ENCODE measurements at regions not wholly inside any gene's neighbourhood (a gene's known extent, or its start where the extent isn't known, plus 50 kb on each side); places are given as distances from the start of the nearest gene placed in this dataset.

GRCh38 chr1:101301446-101302057, 64.7 kb downstream of the S1PR1 start:
- no peak overlapping the region for H2AFZ ChIP-seq (ENCODE audit: low read length)
- DNase-seq (ENCODE audit: insufficient read length, low spot score, missing footprints), result no peak
- no peaks in the 10 kb centered on the region for H3K9me3 ChIP-seq (ENCODE audit: low read depth, low read length)
- H4K20me1 ChIP-seq (ENCODE audit: insufficient read depth, low read length), result no peaks in the 10 kb centered on the region
- H3K4me3 ChIP-seq (ENCODE audit: insufficient read depth, low read length), result no peak overlapping the region
- H3K27me3 ChIP-seq (ENCODE audit: insufficient read depth, low read length), result peaks cover 4% of the 10 kb centered on the region
- no peaks in the 10 kb centered on the region for H3K36me3 ChIP-seq (ENCODE audit: insufficient read depth, low read length)
- TF ChIP-seq CTCF (IDR thresholded peaks at IDR 0.05; ENCODE audit: extremely low read depth, low read depth, low read length), result no peak
- no peaks in the 10 kb centered on the region for H3K79me2 ChIP-seq (ENCODE audit: insufficient read depth, low read length)
- peaks cover 11% of the 10 kb centered on the region for H3K4me1 ChIP-seq (ENCODE audit: insufficient read depth, low read length)
- H3K4me2 ChIP-seq (ENCODE audit: insufficient read depth, low read length), result no peak overlapping the region
- H3K27ac ChIP-seq (ENCODE audit: low read depth, low read length), result no peak overlapping the region

- DNase-seq (ENCODE audit: insufficient read length, low spot score, missing footprints), result peak; percentile 63
- Histone ChIP-seq H3K27me3 (ENCODE audit: insufficient read depth, low read length) (peaks cover 4% of the 10 kb centered on the region), H3K4me2 (ENCODE audit: insufficient read depth, low read length) (peak overlapping the region; percentile 12), H3K4me1 (ENCODE audit: insufficient read depth, low read length) (peaks cover 11% of the 10 kb centered on the region), H3K36me3 (ENCODE audit: insufficient read depth, low read length) (no peaks in the 10 kb centered on the region), H3K4me3 (ENCODE audit: insufficient read depth, low read length) (no peak overlapping the region), H3K27ac (ENCODE audit: low read depth, low read length) (no peak overlapping the region), H3K79me2 (ENCODE audit: insufficient read depth, low read length) (no peaks in the 10 kb centered on the region), H2AFZ (ENCODE audit: low read length) (no peak overlapping the region), H4K20me1 (ENCODE audit: insufficient read depth, low read length) (no peaks in the 10 kb centered on the region), H3K9me3 (ENCODE audit: low read depth, low read length) (no peaks in the 10 kb centered on the region)
- TF ChIP-seq CTCF (IDR thresholded peaks at IDR 0.05; ENCODE audit: extremely low read depth, low read depth, low read length), result no peak
Measured at GRCh38 chr1:101302831-101303511, 66.2 kb downstream of the S1PR1 start.

- no peaks in the 10 kb centered on the region for H4K20me1 ChIP-seq (ENCODE audit: insufficient read depth, low read length)
- H3K4me1 ChIP-seq (ENCODE audit: insufficient read depth, low read length), result peaks cover 8% of the 10 kb centered on the region
- H3K4me3 ChIP-seq (ENCODE audit: insufficient read depth, low read length), result no peak overlapping the region
- H2AFZ ChIP-seq (ENCODE audit: low read length), result no peak overlapping the region
- no peaks in the 10 kb centered on the region for H3K79me2 ChIP-seq (ENCODE audit: insufficient read depth, low read length)
- no peaks in the 10 kb centered on the region for H3K36me3 ChIP-seq (ENCODE audit: insufficient read depth, low read length)
- DNase-seq (ENCODE audit: insufficient read length, low spot score, missing footprints), result no peak
- H3K27ac ChIP-seq (ENCODE audit: low read depth, low read length), result no peak overlapping the region
- no peak overlapping the region for H3K4me2 ChIP-seq (ENCODE audit: insufficient read depth, low read length)
- peaks cover 44% of the 10 kb centered on the region for H3K27me3 ChIP-seq (ENCODE audit: insufficient read depth, low read length)
- no peaks in the 10 kb centered on the region for H3K9me3 ChIP-seq (ENCODE audit: low read depth, low read length)
- no peak for TF ChIP-seq CTCF (IDR thresholded peaks at IDR 0.05; ENCODE audit: extremely low read depth, low read depth, low read length)
Measured at GRCh38 chr1:101307985-101308689, 71.3 kb downstream of the S1PR1 start.

- Histone ChIP-seq H2AFZ (ENCODE audit: low read length) (no peak overlapping the region), H3K36me3 (ENCODE audit: insufficient read depth, low read length) (no peaks in the 10 kb centered on the region), H3K79me2 (ENCODE audit: insufficient read depth, low read length) (no peaks in the 10 kb centered on the region), H3K27ac (ENCODE audit: low read depth, low read length) (no peak overlapping the region), H3K27me3 (ENCODE audit: insufficient read depth, low read length) (peaks cover 44% of the 10 kb centered on the region), H3K4me1 (ENCODE audit: insufficient read depth, low read length) (peaks cover 7% of the 10 kb centered on the region), H3K9me3 (ENCODE audit: low read depth, low read length) (no peaks in the 10 kb centered on the region), H3K4me2 (ENCODE audit: insufficient read depth, low read length) (peak overlapping the region; percentile 92), H4K20me1 (ENCODE audit: insufficient read depth, low read length) (no peaks in the 10 kb centered on the region), H3K4me3 (ENCODE audit: insufficient read depth, low read length) (no peak overlapping the region)
- no peak for DNase-seq (ENCODE audit: insufficient read length, low spot score, missing footprints)
- TF ChIP-seq CTCF (IDR thresholded peaks at IDR 0.05; ENCODE audit: extremely low read depth, low read depth, low read length), result no peak
Measured at GRCh38 chr1:101308935-101309333, 72.1 kb downstream of the S1PR1 start.
